Left ventricle myocardium superior (tissue), 1 donor: ENCODE measurements at regions not wholly inside any gene's neighbourhood (a gene's known extent, or its start where the extent isn't known, plus 50 kb on each side); places are given as distances from the start of the nearest gene placed in this dataset.
"Not testable (repeated sequence)": the region's sequence is repeated elsewhere in the genome, so short reads cannot be mapped to it uniquely, and the experiment has no call there.

Source experiments
- ATAC-seq: fragments of 200-7000 bp; cut with Tn5 transposase; one replicate; pipeline ENCODE4 v1.9.1; 2020; ENCODE audit warnings: mild to moderate bottlenecking, moderate library complexity
- DNase-seq: peaks from one replicate; pipeline ENCODE4 v3.0.0-alpha.2; 2020
- intact Hi-C: fragments of 100-400 bp; cut with micrococcal nuclease; formaldehyde crosslinking; loops from one replicate; pipeline ENCODE4 v1.11.0; 2022
- donor health status: DM: no; HTN: yes; CAD: no; lungs with severe emphysema.

DNA sequence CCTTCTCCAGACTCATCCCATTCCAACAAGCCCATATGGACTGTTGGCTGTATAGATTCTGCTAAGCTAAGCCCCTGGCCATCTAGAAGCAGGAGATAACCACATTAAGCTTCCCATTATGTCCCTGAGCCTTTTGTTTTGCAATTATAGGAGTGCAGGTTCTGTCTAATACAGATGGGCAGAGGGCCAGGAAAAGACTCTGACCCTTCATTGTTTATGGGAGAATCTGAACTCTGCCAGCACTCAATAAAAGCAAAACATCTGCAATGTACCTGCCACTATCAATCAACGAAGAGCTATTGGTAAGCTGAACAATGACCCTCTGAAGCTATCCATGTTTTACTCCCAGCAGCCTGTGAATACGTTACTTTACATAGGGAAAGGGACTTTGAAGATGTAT lies 207.3 kb upstream of the CLNK start:
- DNase-seq (no peak), ATAC-seq (no peak)
- intact Hi-C loops = no loop called here

DNA sequence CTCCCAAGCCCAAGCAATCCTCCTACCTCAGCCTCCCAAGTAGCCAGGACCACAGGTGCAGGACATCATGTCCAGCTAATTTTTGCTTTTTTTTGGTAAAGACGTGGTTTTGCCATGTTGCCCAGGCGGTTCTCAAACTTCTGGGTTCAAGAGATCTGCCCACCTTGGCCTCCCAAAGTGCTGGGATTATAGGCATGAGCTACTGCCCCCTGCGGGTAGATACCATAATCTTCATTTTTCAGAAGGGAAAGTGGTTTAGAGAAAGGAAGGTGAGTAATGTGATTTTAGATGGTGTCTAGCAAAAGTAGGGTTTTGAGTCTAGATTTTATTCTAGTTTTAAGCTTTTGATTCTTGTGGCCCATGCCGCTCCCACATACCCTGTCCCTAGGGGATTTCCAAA lies 205.3 kb upstream of the CLNK start:
- DNase-seq = no peak
- no peak for ATAC-seq
- intact Hi-C loops = no loop called here

DNA sequence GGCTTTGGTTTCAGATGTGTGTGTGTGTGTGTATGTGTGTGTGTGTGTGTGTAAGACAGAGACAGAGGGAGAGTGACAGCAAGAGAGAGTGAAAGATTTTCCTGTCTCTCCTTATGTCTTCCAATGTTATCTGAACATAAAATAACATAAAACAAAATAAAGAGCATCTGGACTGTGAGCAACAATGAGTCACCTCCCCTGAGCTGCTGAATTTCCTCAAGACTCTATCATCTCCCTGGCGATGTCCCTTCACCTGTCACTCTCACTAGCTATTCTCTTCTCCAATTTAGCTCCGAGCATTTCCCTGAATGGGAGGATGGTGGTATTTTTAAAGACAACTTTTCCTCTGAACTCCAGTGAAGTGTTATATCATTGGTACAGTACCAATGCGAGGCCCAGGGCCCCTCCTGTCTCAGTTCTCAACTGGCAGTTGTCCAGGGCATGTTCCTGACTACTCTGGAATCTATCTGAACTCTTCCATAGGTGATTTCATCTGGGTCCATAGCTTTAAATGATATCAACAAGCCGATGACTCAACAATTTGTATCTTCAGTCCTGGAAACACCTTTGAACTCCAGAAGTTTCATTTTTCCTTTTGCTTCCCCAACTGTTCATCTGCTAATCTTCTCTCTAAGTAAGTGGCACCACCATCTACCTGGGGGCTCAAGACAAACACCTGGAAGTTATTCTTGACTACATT lies 195.0 kb upstream of the CLNK start:
- ATAC-seq (no peak), DNase-seq (no peak)
- intact Hi-C loops = no loop called here

DNA sequence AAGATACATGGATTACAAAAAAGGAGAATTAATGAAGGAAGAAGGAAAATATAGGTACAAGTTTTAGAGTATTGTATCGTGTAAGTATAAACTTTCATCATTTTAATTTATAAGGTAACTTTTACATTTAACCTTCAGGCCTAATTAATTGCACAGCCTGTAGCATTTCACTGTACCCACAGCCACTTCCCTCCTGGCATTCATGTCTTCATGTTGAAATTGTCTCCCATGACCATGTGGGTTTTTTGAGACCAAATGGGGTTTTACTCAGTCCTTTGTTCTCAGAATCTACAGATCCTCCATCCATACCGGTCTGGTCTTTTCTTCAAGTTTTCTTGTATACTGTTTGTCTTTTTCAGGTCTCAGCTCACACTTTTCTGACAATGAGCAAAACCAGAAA lies 194.3 kb upstream of the CLNK start:
- ATAC-seq = no peak
- no peak for DNase-seq
- intact Hi-C loops = no loop called here

DNA sequence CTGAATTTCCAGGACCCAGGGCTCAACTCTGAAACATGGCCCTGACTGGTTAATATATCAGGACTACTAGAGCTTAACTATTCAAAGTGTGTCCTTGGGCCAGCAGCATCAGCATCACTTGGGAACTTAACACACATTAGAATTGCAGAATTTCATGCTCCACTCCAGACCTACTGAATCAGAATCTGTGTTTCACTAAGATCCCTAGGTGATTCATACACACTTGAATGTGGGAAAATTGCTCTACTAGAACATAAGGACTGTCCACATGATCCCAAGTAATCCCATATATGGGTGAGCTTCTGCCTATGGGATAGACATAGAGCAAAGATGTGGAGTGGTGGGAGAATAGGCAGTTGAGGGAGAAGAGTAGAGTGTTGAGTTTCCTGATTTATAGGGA lies 192.5 kb upstream of the CLNK start:
- no peak for DNase-seq
- ATAC-seq = no peak
- intact Hi-C loops = no loop called here

DNA sequence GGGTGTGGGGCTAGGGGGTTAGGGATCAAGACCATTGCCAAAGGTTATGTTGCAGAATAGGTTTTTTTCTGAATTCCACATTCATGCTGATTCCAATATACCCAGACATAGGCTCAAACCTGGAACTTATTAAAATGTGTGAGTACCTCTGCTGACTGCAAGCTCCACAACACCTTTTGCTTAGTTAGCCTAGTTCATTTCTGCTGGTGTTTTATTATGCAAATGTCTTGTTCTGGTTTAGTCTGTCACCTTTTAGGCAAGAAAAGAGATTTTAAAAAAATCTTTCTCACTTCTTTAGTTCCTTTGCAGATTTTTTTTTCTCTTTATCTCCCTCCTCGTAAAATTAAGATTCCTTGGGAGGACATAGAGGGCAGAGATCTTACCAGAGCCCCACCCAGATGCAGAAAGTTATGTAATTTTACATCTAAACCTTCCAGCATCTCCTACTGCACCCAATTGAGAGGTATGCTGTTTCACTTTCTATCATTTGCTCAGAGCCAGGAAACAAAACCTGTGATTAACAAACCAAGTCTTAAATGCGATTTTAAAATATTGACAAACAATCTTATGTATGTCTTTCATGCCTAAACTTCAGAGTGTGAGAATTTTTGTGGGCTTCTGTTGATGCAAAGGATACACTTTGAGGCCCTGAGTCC lies 190.7 kb upstream of the CLNK start:
- no peak for DNase-seq

DNA sequence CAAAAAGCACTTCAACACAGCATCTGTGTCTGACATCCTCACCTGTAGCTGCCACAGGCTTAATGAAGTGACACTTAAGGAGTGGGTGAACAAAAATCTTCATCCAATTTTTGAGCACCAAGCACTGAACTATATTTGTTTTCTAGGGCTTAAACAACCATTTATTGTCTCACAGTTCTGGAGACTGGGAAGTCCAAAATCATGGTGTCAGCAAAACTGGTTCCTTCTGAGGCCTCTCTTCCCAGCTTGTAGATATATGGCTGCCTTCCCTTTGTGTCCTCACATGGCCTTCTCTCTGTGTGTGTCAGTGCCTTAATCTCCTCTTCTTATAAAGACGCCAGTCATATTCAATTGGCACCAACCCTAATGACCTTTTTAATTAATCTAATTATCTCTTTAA lies 189.2 kb upstream of the CLNK start:
- DNase-seq (no peak), ATAC-seq (no peak)
- intact Hi-C loops = no loop called here

More for the DNA sequence above, 190.7 kb upstream of the CLNK start:
- intact Hi-C loops = no loop called here
- no peak for ATAC-seq

DNA sequence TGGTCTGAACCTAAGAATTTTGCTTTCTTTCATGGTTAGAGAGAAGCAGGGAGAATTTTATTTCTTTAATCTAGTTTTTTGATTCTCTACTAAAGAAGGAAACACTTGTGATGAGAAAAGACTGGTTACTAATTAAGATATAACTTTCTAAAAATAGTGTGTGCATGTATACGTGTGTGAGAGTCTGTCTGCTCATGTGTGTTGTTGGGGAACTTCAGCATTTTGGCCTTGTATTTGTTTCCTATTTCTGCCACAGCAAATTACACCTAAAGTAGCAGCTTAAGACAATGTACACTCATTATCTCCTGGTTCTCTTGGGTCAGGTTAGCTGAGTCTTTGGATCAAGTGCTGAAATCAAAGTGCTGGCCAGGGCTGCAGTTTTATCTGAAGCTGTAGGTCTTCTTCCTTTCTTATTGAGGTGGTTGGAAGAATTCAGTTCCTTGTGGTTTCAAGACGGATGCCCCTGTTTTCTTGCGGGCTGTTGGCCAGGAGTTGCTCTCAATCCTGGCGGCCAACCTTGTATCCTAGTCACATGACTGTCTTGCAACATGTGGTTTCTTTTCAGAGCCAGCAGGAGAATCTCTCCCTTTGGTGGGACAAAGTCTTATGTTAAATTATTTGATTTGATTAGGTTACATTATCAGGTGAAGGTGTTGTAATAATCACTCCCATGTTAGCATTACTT lies 188.4 kb upstream of the CLNK start:
- ATAC-seq (no peak), DNase-seq (no peak)
- intact Hi-C loops = no loop called here

DNA sequence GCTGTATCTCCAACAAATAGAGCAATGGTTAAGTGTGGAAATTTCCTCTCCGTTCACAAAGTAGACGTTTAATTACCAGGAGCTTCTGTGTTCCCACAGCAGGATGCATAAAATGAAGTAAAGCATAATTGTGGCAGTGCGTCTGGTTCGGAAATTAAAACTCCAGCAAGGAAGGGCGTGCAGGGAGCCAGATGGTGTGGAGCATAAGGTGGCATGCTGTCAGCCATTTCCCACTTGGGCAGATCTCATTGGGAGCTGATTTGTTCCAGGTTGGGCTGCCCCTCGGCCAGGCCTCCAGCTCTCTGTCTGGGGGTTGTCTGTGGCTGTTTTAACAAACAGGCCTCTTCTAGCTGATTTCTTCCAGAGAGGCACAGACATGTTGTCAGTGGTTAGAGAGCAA lies 182.1 kb upstream of the CLNK start:
- ATAC-seq (no peak), DNase-seq (no peak)
- intact Hi-C loops = no loop called here

DNA sequence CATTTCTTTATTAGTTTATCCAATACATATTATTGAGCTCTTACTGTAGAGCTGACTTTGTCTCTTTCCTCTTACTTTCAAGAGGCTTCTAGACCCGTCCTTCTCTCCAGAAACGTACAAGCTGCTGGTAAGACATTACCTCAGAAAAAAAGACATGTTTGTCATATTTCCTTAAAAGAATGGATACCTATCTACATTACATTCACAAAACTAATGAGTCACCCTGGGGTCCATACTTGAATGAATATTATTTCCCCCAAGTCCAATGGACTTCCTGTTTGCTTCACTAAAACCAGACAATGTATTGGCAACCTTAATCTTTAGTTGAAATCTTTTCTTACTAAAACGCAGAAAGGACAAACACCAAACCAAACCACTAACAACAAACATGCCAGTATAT lies 176.5 kb upstream of the CLNK start:
- intact Hi-C loops = no loop called here
- ATAC-seq (no peak), DNase-seq (no peak)

DNA sequence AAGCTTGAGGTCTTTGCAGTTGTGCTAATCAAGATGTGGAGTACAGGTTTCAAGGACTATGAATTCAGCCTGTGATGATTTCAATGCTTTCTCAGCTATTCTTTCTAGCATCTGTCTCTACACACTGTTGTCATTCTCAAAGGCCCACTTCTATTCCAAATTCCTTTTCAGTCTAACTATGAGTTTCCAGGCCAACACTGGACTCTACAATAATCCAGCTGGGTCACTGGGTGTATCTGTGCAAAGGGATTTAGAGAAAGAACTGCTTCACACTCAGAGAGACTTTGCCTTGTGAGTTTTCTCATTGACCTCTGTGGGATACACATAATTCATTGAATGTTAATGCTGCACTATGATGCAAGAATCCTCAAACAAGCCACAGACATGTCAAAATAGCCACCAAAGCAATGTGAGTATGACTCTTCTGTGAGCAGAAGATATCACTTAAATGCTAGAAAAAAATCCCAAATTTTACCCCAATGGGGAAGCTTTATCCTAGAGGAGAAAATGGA lies 171.8 kb upstream of the CLNK start:
- ATAC-seq (no peak), DNase-seq (no peak)
- intact Hi-C loops = no loop called here

DNA sequence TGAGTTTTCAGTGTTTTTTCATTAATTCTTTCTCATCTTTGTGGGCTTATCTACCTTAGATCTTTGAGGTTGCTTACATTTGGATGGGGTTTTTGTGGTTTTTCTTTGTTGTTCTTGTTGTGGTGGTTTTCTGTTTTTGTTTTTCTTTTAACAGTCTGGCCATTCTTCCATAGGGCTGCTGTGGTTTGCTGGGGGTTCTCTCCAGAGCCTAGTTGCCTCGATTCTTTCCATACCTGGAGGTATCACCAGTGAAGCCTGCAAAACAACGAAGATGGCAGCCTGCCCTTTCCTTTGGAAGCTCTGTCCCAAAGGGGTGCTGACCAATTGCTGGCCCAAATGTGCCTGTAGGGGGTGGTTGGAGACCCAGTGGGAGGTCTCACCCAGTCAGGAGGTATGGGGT lies 168.6 kb upstream of the CLNK start:
- no peak for DNase-seq
- ATAC-seq = no peak
- intact Hi-C loops = no loop called here

DNA sequence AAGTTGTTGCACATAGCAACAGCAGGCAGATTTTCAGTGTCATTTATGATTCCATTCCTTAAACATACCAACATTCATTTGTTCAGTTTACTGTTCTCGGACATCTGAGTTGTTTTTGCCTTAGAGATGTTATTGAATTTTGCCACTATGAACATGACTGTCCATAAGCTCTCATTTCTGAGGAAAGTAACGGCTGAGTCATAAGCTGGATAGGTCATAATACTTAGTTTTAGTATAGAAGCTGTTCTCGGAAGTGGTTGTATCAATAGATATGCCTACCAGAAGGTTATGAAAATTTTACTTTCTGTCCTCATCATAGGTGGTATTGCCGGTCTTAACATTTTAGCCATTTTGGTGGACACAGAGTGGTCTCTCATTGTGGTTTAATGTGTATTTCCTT lies 157.1 kb upstream of the CLNK start:
- ATAC-seq = no peak
- intact Hi-C loops = no loop called here
- DNase-seq = no peak

DNA sequence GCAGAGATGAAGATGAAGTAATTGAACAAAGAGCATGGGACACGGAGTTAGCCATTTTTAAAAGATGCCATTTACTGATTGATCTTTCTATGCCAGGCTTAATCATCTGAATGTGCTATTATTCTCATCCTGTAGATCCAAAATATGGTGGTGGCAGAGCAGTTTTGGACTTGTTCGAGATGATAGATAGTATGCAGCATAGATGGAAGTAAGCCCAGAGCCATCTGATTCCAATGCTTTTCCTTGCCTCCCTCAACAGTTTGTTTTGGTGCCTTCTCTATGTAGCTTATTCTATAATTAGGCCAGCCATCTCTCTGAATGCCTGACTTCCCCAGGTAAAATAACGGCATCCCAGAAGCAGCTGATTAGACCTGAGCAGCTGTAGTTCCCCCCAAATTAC lies 152.6 kb upstream of the CLNK start:
- intact Hi-C loops = no loop called here
- no peak for DNase-seq
- ATAC-seq = no peak

DNA sequence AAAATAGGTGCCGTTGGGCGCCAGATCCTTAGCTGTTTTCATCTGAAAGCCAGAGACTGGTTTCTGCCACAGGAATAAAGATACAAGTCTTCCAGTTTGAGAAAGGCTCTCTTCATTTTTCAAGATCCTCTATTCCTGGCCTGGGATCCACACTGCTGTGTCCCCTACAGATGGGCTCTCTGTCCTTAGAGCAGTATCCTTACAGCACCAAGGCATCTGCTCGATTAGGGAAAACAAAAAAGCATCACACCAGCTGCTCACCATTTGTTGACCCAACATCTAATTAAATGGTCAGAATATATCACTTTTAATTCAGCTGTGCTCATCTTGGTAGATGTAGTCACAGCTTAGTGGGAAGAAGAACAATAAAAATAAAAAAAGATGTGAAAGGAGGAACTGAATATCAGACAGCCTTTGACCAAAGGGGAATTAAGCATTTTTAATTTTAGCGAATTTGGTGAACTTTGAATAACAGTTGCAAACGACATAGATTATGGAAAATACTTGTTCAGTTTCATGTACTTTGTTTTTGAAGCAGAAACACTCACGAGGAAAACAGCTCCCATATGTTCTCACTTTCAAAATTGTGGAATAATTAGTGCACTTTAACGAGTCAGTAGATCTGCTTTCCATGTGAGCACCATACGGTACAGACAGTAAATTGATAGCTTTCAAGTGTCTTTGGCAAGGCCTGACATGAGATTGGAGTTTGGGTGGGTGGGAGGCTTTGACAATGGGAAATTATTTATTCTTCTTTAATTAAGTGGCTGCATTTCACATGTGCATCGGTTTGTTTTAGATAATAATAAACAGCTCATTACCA lies 148.4 kb upstream of the CLNK start:
- DNase-seq (no peak), ATAC-seq (no peak)
- intact Hi-C loops = no loop called here

DNA sequence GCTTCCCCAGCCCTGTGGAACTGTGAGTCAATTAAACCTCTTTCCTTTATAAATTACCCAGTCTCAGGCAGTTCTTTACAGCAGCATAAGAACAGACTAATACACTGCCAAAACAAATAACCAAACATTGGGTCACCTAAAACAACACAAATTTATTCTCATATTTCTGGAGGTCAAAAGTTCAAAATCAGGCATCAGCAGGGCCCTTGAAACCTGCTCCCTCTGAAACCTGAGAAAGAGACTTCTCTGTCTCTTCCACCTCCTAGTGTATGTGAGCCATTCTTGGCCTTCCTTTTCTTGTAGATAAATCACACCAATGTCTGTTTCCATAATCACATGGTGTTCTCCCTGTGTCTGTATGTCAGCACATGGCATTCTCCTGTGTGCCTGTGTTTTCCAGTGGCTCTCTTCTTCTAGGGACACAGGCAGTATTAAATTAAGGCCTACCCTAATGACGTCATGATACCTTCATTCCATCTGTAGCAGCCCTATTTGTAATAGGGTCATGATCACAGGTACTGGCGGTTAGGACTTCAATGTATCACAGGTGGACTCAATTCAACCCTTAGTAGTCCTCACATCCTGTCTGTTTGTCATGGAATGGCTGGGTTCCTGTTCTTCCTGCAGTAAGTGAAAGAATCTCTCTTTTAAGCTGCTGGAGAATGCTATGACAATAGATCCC lies 147.3 kb upstream of the CLNK start:
- ATAC-seq (no peak), DNase-seq (no peak)
- intact Hi-C loops = no loop called here

DNA sequence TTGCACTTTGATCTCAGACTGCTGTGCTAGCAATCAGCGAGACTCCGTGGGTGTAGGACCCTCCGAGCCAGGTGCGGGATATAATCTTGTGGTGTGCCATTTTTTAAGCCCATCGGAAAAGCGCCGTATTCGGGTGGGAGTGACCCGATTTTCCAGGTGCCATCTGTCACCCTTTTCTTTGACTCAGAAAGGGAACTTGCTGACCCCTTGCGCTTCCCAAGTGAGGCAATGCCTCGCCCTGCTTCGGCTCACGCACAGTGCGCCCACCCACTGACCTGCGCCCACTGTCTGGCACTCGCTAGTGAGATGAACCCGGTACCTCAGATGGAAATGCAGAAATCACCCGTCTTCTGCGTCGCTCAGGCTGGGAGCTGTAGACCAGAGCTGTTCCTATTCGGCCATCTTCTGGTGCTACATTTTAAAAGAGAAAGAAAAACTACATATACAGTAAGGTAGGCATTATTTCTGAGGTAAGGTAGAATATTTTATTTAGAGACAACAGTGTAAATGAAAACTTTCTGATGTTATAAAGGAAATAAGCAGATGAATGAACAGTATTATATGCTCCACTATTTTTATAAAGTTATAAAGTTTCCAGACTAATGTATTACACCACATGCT lies 144.5 kb upstream of the CLNK start:
- ATAC-seq, DNase-seq, intact Hi-C loops: not testable (repeated sequence)

DNA sequence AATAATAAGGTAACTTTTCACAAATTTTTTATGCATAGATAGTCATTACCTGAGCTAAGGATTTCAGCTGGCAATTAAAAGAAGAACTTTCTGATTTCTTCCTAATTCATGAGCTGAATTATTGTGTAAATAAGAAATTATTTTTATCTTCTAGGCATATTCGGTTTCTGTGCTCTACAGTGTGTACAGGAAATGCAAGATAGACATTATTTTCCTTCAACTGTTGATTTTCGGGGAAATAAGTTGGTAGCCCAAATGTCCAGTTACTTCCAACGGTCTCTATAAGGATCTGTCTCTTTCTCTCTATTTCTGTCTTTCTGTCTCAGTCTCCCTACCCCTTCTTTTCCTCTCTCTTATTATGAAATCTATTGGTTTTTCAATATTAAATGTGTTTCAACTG lies 137.3 kb upstream of the CLNK start:
- DNase-seq (no peak), ATAC-seq (no peak)
- intact Hi-C loops = no loop called here

DNA sequence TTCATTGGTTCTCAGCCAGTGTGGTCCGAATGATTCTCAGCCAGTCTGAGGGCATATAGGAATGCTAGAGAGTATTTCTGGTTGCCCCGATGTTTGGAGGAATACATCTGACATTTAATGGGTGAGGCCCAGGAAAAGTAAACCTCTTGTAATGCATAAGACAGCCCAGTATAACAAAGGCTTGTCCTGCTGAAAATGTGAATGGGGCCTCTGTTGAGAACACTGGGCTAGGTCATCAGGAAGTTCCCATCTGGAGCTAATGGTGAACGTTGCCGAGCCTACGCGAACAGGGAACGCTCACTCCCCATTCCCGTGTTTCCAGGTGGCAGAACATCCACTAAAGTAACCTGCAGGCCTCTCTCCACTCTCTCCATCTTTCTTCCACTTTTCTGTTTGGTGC lies 132.0 kb upstream of the CLNK start:
- DNase-seq (no peak), ATAC-seq (no peak)
- intact Hi-C loops = no loop called here
